ENCODE measurements at regions not wholly inside any gene's neighbourhood (a gene's known extent, or its start where the extent isn't known, plus 50 kb on each side); places are given as distances from the start of the nearest gene placed in this dataset.

GRCh38 chr4:53644607-53645006 is 53.3 kb upstream of the LNX1 start:
- DNase-seq (ENCODE audit: low read depth), result no peak

Measured in stimulated activated CD4-positive, alpha-beta T cell treated with anti-CD3 and anti-CD28 coated beads, Interleukin-2, amount 100 ng/mL, for 4 hours (primary cell).